ENCODE measurements at regions not wholly inside any gene's neighbourhood (a gene's known extent, or its start where the extent isn't known, plus 50 kb on each side); places are given as distances from the start of the nearest gene placed in this dataset.

DNA sequence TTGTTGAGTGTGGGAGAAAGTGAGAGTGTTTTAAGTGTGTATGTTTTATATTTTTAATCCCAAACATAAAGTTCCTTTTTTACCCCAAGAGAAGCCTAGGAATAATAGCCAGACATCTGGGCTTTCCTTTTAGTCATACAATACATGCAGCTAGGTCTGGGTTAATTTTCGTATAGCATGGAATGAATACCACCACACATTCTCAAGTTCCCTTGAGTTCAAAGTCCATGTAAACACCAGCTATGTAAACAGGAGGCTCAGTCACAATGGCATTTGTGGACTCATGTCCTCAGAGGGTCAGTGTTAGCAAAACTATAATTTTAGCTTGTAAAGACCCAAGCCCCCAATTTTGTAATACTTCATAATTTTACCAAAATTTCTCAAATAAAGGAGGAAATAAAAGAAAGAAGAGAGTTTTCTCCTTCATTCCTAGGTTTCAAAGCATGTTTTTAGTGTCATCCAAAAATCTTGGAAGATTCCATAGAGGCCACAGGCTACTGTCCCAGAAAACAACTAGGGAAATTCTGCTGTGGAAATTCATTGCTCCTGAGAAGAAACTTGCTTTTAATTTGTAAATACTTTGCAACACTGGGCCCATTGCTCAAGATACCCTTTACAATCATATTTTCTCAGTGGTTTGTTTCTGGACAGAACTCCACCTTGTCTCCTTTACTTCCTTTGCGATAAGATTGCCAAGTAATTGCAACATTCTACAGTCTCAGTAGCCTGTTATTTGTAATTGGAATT lies 671.2 kb downstream of the COL12A1 start:
- no peak overlapping the region for H3K27ac Mint-ChIP-seq
- no peak for ATAC-seq
- Histone ChIP-seq H3K4me3 (no peak overlapping the region), H3K79me2 (replicated peaks; ENCODE audit: insufficient read depth) (no peaks in the 10 kb centered on the region), H3K9me2 (ENCODE audit: insufficient read depth) (0 out of 2 replicates have a peak, but pooled peaks cover 3% of the 10 kb centered on the region), H4K20me1 (replicated peaks; ENCODE audit: insufficient read depth) (no peaks in the 10 kb centered on the region), H3K27me3 (ENCODE audit: insufficient read depth) (no peaks in the 10 kb centered on the region), H3K27ac (ENCODE audit: low read depth) (no peak overlapping the region), H3K4me2 (no peak overlapping the region), H3K4me1 (ENCODE audit: insufficient read depth) (no peaks in the 10 kb centered on the region), H3K36me3 (ENCODE audit: insufficient read depth) (no peaks in the 10 kb centered on the region), H2AFZ (0 out of 2 replicates have a peak overlapping the region, but pooled peaks have one; percentile 23), H3F3A (replicated peaks; ENCODE audit: low read depth) (no peaks in the 10 kb centered on the region)
- H3K4me1 Mint-ChIP-seq, result no peaks in the 10 kb centered on the region
- H3K27me3 Mint-ChIP-seq (ENCODE audit: insufficient read depth, low read depth, poor library complexity), result no peaks in the 10 kb centered on the region
- peaks cover 4% of the 10 kb centered on the region; the same call in 1 of the 3 replicates for H3K9me3 Mint-ChIP-seq
- TF ChIP-seq, protein P1, sequence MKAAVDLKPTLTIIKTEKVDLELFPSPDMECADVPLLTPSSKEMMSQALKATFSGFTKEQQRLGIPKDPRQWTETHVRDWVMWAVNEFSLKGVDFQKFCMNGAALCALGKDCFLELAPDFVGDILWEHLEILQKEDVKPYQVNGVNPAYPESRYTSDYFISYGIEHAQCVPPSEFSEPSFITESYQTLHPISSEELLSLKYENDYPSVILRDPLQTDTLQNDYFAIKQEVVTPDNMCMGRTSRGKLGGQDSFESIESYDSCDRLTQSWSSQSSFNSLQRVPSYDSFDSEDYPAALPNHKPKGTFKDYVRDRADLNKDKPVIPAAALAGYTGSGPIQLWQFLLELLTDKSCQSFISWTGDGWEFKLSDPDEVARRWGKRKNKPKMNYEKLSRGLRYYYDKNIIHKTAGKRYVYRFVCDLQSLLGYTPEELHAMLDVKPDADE (IDR thresholded peaks at IDR 0.05), result no peak
- TF ChIP-seq ZNF114 (CRISPR knock-in tag; IDR thresholded peaks at IDR 0.05), result no peak
- TF ChIP-seq ZNF331 (CRISPR knock-in tag; IDR thresholded peaks at IDR 0.05; ENCODE audit: low read depth), result no peak
- TF ChIP-seq, protein P2, sequence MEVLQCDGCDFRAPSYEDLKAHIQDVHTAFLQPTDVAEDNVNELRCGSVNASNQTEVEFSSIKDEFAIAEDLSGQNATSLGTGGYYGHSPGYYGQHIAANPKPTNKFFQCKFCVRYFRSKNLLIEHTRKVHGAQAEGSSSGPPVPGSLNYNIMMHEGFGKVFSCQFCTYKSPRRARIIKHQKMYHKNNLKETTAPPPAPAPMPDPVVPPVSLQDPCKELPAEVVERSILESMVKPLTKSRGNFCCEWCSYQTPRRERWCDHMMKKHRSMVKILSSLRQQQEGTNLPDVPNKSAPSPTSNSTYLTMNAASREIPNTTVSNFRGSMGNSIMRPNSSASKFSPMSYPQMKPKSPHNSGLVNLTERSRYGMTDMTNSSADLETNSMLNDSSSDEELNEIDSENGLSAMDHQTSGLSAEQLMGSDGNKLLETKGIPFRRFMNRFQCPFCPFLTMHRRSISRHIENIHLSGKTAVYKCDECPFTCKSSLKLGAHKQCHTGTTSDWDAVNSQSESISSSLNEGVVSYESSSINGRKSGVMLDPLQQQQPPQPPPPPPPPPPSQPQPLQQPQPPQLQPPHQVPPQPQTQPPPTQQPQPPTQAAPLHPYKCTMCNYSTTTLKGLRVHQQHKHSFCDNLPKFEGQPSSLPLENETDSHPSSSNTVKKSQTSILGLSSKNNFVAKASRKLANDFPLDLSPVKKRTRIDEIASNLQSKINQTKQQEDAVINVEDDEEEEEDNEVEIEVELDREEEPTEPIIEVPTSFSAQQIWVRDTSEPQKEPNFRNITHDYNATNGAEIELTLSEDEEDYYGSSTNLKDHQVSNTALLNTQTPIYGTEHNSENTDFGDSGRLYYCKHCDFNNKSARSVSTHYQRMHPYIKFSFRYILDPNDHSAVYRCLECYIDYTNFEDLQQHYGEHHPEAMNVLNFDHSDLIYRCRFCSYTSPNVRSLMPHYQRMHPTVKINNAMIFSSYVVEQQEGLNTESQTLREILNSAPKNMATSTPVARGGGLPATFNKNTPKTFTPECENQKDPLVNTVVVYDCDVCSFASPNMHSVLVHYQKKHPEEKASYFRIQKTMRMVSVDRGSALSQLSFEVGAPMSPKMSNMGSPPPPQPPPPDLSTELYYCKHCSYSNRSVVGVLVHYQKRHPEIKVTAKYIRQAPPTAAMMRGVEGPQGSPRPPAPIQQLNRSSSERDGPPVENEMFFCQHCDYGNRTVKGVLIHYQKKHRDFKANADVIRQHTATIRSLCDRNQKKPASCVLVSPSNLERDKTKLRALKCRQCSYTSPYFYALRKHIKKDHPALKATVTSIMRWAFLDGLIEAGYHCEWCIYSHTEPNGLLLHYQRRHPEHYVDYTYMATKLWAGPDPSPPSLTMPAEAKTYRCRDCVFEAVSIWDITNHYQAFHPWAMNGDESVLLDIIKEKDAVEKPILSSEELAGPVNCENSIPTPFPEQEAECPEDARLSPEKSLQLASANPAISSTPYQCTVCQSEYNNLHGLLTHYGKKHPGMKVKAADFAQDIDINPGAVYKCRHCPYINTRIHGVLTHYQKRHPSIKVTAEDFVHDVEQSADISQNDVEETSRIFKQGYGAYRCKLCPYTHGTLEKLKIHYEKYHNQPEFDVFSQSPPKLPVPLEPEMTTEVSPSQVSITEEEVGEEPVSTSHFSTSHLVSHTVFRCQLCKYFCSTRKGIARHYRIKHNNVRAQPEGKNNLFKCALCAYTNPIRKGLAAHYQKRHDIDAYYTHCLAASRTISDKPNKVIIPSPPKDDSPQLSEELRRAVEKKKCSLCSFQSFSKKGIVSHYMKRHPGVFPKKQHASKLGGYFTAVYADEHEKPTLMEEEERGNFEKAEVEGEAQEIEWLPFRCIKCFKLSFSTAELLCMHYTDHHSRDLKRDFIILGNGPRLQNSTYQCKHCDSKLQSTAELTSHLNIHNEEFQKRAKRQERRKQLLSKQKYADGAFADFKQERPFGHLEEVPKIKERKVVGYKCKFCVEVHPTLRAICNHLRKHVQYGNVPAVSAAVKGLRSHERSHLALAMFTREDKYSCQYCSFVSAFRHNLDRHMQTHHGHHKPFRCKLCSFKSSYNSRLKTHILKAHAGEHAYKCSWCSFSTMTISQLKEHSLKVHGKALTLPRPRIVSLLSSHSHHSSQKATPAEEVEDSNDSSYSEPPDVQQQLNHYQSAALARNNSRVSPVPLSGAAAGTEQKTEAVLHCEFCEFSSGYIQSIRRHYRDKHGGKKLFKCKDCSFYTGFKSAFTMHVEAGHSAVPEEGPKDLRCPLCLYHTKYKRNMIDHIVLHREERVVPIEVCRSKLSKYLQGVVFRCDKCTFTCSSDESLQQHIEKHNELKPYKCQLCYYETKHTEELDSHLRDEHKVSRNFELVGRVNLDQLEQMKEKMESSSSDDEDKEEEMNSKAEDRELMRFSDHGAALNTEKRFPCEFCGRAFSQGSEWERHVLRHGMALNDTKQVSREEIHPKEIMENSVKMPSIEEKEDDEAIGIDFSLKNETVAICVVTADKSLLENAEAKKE (CRISPR knock-in tag; IDR thresholded peaks at IDR 0.05), result no peak
- TF ChIP-seq, protein P3, sequence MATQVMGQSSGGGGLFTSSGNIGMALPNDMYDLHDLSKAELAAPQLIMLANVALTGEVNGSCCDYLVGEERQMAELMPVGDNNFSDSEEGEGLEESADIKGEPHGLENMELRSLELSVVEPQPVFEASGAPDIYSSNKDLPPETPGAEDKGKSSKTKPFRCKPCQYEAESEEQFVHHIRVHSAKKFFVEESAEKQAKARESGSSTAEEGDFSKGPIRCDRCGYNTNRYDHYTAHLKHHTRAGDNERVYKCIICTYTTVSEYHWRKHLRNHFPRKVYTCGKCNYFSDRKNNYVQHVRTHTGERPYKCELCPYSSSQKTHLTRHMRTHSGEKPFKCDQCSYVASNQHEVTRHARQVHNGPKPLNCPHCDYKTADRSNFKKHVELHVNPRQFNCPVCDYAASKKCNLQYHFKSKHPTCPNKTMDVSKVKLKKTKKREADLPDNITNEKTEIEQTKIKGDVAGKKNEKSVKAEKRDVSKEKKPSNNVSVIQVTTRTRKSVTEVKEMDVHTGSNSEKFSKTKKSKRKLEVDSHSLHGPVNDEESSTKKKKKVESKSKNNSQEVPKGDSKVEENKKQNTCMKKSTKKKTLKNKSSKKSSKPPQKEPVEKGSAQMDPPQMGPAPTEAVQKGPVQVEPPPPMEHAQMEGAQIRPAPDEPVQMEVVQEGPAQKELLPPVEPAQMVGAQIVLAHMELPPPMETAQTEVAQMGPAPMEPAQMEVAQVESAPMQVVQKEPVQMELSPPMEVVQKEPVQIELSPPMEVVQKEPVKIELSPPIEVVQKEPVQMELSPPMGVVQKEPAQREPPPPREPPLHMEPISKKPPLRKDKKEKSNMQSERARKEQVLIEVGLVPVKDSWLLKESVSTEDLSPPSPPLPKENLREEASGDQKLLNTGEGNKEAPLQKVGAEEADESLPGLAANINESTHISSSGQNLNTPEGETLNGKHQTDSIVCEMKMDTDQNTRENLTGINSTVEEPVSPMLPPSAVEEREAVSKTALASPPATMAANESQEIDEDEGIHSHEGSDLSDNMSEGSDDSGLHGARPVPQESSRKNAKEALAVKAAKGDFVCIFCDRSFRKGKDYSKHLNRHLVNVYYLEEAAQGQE (IDR thresholded peaks at IDR 0.05; ENCODE audit: unreplicated experiment), result no peak
- no peak overlapping the region for H3K4me3 Mint-ChIP-seq
- DNase-seq (ENCODE audit: low spot score), result no peak
- H3K36me3 Mint-ChIP-seq (ENCODE audit: low read depth), result no peaks in the 10 kb centered on the region

Data from GM23338 (cell line).